H7 (cell line): ENCODE measurements at regions not wholly inside any gene's neighbourhood (a gene's known extent, or its start where the extent isn't known, plus 50 kb on each side); places are given as distances from the start of the nearest gene placed in this dataset.

ENCODE experiments used
- DNase-seq: peaks from one replicate; pipeline ENCODE4 v3.0.0; 2012
- H3K27me3 ChIP-seq: 2 replicates; pipeline ENCODE4 v1.6.0; 2011; ENCODE audit warnings: mild to moderate bottlenecking, low read length; ENCODE audit not compliant: control insufficient read depth, insufficient read depth
- H3K36me3 ChIP-seq: replicated peaks from 2 replicates; pipeline ENCODE4 v1.5.1; 2011; ENCODE audit warnings: low read length; ENCODE audit not compliant: control insufficient read depth, insufficient read depth
- H3K4me3 ChIP-seq: 2 replicates; pipeline ENCODE4 v1.5.1; 2011; ENCODE audit warnings: low read depth, mild to moderate bottlenecking, control low read depth, low read length, moderate library complexity; ENCODE audit not compliant: insufficient read depth

GRCh38 chr2:221124532-221125240 lies 447.4 kb downstream of the EPHA4 start:
- H3K36me3 ChIP-seq: no peaks in the 10 kb centered on the region
- H3K27me3 ChIP-seq: no peaks in the 10 kb centered on the region
- no peak overlapping the region for H3K4me3 ChIP-seq
- DNase-seq: no peak

- Histone ChIP-seq H3K27me3 (no peaks in the 10 kb centered on the region), H3K36me3 (no peaks in the 10 kb centered on the region), H3K4me3 (no peak overlapping the region)
- DNase-seq: no peak
Measured at GRCh38 chr2:221125691-221126090, 446.4 kb downstream of the EPHA4 start.

GRCh38 chr2:221129657-221130056 lies 442.4 kb downstream of the EPHA4 start:
- H3K27me3 ChIP-seq: no peaks in the 10 kb centered on the region
- DNase-seq: no peak
- no peaks in the 10 kb centered on the region for H3K36me3 ChIP-seq
- no peak overlapping the region for H3K4me3 ChIP-seq

- H3K27me3 ChIP-seq: no peaks in the 10 kb centered on the region
- DNase-seq: no peak
- H3K4me3 ChIP-seq: no peak overlapping the region
- no peaks in the 10 kb centered on the region for H3K36me3 ChIP-seq
Measured at GRCh38 chr2:221130431-221130830, 441.7 kb downstream of the EPHA4 start.

- Histone ChIP-seq H3K36me3 (no peaks in the 10 kb centered on the region), H3K27me3 (no peaks in the 10 kb centered on the region)
- DNase-seq: no peak
Measured at GRCh38 chr2:221133941-221134340, 438.2 kb downstream of the EPHA4 start.

GRCh38 chr2:221134718-221135117 lies 437.4 kb downstream of the EPHA4 start:
- no peaks in the 10 kb centered on the region for H3K27me3 ChIP-seq
- H3K36me3 ChIP-seq: no peaks in the 10 kb centered on the region
- H3K4me3 ChIP-seq: no peak overlapping the region
- DNase-seq: no peak

More at GRCh38 chr2:221133941-221134340, 438.2 kb downstream of the EPHA4 start:
- no peak overlapping the region for H3K4me3 ChIP-seq

GRCh38 chr2:221135699-221136098 lies 436.4 kb downstream of the EPHA4 start:
- no peaks in the 10 kb centered on the region for H3K27me3 ChIP-seq
- no peak for DNase-seq
- no peaks in the 10 kb centered on the region for H3K36me3 ChIP-seq

GRCh38 chr2:221137385-221137784 lies 434.7 kb downstream of the EPHA4 start:
- Histone ChIP-seq H3K36me3 (no peaks in the 10 kb centered on the region), H3K4me3 (no peak overlapping the region), H3K27me3 (no peaks in the 10 kb centered on the region)
- no peak for DNase-seq

More at GRCh38 chr2:221135699-221136098, 436.4 kb downstream of the EPHA4 start:
- no peak overlapping the region for H3K4me3 ChIP-seq

- no peak for DNase-seq
- Histone ChIP-seq H3K36me3 (no peaks in the 10 kb centered on the region), H3K27me3 (no peaks in the 10 kb centered on the region), H3K4me3 (no peak overlapping the region)
Measured at GRCh38 chr2:221142341-221142740, 429.8 kb downstream of the EPHA4 start.

- DNase-seq: no peak
- Histone ChIP-seq H3K36me3 (no peaks in the 10 kb centered on the region), H3K27me3 (no peaks in the 10 kb centered on the region), H3K4me3 (no peak overlapping the region)
Measured at GRCh38 chr2:221143231-221143630, 428.9 kb downstream of the EPHA4 start.

GRCh38 chr2:221144909-221145308 lies 427.2 kb downstream of the EPHA4 start:
- H3K27me3 ChIP-seq: no peaks in the 10 kb centered on the region
- H3K36me3 ChIP-seq: no peaks in the 10 kb centered on the region
- no peak overlapping the region for H3K4me3 ChIP-seq
- DNase-seq: no peak

- Histone ChIP-seq H3K4me3 (no peak overlapping the region), H3K27me3 (no peaks in the 10 kb centered on the region), H3K36me3 (no peaks in the 10 kb centered on the region)
- DNase-seq: no peak
Measured at GRCh38 chr2:221145396-221145795, 426.7 kb downstream of the EPHA4 start.

GRCh38 chr2:221153226-221153625 lies 418.9 kb downstream of the EPHA4 start:
- no peak overlapping the region for H3K4me3 ChIP-seq
- DNase-seq: no peak
- no peaks in the 10 kb centered on the region for H3K36me3 ChIP-seq
- H3K27me3 ChIP-seq: no peaks in the 10 kb centered on the region

GRCh38 chr2:221154176-221154575 lies 417.9 kb downstream of the EPHA4 start:
- no peak overlapping the region for H3K4me3 ChIP-seq
- no peaks in the 10 kb centered on the region for H3K27me3 ChIP-seq
- no peaks in the 10 kb centered on the region for H3K36me3 ChIP-seq
- DNase-seq: no peak

- H3K27me3 ChIP-seq: no peaks in the 10 kb centered on the region
- H3K36me3 ChIP-seq: no peaks in the 10 kb centered on the region
- no peak overlapping the region for H3K4me3 ChIP-seq
- DNase-seq: peak; percentile 21
Measured at GRCh38 chr2:221156062-221156734, 415.9 kb downstream of the EPHA4 start.
